AG09309 (cell line): ENCODE measurements at regions not wholly inside any gene's neighbourhood (a gene's known extent, or its start where the extent isn't known, plus 50 kb on each side); places are given as distances from the start of the nearest gene placed in this dataset.

Experiments
- DNase-seq: peaks from one replicate; pipeline ENCODE4 v3.0.0-alpha.2; 2010; ENCODE audit warnings: low read depth
- H3K4me3 ChIP-seq: 2 replicates; pipeline ENCODE4 v1.5.1; 2011; ENCODE audit warnings: mild to moderate bottlenecking, low read depth, low read length, moderate library complexity; ENCODE audit not compliant: control insufficient read depth
- TF ChIP-seq, protein P1 (sequence below): IDR thresholded peaks from 2 replicates; pipeline ENCODE4 v1.5.1; 2011; ENCODE audit warnings: mild to moderate bottlenecking, low read depth, low read length, inconsistent platforms; ENCODE audit not compliant: insufficient read depth, control insufficient read depth; ENCODE audit errors: missing control alignments

- no peak for DNase-seq
- no peak overlapping the region for H3K4me3 ChIP-seq
- TF ChIP-seq, protein P1, sequence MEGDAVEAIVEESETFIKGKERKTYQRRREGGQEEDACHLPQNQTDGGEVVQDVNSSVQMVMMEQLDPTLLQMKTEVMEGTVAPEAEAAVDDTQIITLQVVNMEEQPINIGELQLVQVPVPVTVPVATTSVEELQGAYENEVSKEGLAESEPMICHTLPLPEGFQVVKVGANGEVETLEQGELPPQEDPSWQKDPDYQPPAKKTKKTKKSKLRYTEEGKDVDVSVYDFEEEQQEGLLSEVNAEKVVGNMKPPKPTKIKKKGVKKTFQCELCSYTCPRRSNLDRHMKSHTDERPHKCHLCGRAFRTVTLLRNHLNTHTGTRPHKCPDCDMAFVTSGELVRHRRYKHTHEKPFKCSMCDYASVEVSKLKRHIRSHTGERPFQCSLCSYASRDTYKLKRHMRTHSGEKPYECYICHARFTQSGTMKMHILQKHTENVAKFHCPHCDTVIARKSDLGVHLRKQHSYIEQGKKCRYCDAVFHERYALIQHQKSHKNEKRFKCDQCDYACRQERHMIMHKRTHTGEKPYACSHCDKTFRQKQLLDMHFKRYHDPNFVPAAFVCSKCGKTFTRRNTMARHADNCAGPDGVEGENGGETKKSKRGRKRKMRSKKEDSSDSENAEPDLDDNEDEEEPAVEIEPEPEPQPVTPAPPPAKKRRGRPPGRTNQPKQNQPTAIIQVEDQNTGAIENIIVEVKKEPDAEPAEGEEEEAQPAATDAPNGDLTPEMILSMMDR = no peak
Observed at GRCh38 chr2:42954227-42954962, 162.0 kb upstream of the HAAO start.

- TF ChIP-seq, protein P1 = no peak
- DNase-seq = no peak
- no peak overlapping the region for H3K4me3 ChIP-seq
Observed at GRCh38 chr2:42953216-42953615, 160.8 kb upstream of the HAAO start.

DNA sequence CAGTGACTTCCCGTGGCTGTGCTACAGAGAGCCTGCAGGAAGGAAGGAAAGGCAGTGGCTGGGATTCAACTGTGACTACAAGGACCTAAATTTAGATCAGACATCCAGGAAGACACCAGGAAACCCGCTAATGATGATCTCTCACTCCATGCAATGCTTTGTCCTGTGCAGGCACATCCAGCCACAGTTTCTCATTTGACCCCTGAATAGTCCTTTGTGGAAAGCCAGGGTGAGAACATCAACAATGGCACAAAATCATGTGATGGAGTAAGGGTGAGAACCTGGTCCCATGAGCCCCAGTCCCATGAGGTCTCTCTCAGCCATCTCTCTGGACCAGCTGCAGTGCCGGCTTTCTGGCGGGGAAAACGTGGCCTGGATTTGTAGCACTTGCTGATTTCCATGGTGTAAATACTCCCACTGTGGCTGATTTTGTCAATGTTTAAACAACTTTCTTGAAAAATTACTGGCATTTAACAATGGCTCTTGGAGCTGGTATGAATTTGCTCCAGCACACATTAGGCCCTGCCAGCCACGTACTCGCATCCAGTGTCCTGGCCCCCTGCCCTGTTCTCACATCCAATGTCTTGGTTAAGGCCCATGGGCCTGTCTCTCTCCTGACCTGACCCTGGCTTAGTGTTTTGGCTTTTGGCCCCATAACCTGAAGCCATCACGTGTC lies 159.0 kb upstream of the HAAO start:
- DNase-seq = no peak
- TF ChIP-seq, protein P1 = no peak
- no peak overlapping the region for H3K4me3 ChIP-seq

- DNase-seq = no peak
- no peak overlapping the region for H3K4me3 ChIP-seq
- TF ChIP-seq, protein P1 = no peak
Observed at GRCh38 chr2:42949125-42949524, 156.7 kb upstream of the HAAO start.

DNA sequence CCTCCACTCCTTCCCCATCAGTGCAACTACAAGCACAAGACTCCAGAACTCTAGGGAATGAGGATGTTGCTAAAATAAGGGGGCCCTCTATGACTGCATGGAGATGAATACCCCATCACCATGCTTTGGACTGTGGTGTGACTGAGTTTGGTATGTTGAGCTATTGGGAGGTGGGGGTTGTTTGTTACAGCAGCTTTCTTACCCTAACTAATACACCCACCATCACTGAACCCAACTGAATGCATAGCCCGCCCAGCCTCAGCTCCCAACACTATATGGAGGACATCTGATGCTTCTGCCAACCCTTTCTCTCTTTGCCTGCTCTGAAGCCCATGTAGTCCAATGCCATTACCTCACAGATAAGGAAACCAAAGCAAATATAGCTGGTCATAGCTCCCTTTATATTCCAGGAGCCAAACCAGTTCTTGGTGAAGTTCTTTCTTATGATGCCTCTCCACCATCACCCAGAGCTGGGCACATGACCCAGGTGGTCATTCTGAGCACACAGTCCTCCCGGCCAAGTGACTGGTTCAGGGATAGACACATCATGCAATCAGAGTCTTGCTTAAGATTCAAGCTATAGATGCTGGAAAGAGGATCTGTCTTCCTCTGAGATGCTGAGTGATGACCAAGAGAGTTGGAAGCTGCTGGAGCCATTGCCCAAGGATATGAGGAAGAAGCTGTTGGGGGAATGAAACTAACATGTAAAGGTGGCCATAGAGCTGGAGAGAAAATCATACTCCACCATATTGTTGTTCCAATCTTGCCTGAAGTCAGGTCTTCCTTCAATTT lies 155.6 kb upstream of the HAAO start:
- no peak overlapping the region for H3K4me3 ChIP-seq
- no peak for DNase-seq
- TF ChIP-seq, protein P1 = no peak

DNA sequence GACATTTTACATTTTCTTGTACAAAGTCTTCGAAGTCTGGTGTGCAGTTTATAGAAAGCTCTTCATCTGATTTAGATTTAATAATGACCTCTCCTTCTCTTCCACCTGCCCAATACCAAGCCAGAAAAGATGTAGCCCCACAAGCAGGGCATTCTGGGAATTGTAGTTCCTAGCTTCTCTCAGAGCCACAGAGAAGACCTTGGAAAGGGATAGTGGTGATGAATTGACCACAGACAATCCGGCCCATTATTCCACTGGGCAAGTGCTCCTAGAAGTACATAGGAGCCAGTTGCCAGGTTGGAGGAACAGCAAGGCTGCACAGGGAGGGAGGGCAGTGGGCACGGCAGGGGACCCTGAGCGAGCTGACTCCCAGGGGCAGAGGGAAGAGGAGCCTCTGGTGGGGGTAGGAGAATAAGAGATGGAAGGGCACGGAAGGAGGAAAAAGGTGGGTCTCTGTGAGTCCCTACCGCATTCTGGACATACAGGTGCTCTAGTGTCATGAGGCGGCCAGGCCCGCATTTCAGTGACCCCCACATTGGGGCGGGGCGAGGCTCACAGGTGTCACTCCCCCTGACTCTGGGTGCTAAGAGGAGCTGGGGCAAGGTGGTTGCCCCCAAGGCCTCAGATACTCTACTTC lies 152.5 kb upstream of the HAAO start:
- no peak overlapping the region for H3K4me3 ChIP-seq
- no peak for DNase-seq
- TF ChIP-seq, protein P1 = no peak
